ENCODE measurements at regions not wholly inside any gene's neighbourhood (a gene's known extent, or its start where the extent isn't known, plus 50 kb on each side); places are given as distances from the start of the nearest gene placed in this dataset.

DNA sequence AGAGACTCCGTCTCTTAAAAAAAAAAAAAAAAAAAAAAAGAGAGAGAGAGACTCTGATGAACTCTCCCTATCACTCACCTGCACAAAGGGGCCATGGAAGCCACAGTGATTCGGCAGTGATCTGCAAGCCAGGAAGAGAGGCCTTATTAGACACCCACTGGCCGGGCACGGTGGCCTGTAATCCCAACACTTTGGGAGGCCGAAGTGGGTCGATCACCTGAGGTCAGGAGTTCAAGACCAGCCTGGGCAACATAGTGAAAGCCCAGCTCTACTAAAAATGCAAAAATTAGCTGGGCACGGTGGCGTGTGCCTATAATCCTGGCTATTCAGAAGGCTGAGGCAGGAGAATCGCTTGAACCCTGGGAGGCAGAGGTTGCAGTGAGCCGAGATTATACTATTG lies 198.5 kb upstream of the WSCD1 start:
- TF ChIP-seq, protein P1, sequence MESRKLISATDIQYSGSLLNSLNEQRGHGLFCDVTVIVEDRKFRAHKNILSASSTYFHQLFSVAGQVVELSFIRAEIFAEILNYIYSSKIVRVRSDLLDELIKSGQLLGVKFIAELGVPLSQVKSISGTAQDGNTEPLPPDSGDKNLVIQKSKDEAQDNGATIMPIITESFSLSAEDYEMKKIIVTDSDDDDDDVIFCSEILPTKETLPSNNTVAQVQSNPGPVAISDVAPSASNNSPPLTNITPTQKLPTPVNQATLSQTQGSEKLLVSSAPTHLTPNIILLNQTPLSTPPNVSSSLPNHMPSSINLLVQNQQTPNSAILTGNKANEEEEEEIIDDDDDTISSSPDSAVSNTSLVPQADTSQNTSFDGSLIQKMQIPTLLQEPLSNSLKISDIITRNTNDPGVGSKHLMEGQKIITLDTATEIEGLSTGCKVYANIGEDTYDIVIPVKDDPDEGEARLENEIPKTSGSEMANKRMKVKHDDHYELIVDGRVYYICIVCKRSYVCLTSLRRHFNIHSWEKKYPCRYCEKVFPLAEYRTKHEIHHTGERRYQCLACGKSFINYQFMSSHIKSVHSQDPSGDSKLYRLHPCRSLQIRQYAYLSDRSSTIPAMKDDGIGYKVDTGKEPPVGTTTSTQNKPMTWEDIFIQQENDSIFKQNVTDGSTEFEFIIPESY (IDR thresholded peaks at IDR 0.05) = no peak
- no peak for TF ChIP-seq TAF1 (conservative IDR thresholded peaks at IDR 0.05)
- TF ChIP-seq, protein P2, sequence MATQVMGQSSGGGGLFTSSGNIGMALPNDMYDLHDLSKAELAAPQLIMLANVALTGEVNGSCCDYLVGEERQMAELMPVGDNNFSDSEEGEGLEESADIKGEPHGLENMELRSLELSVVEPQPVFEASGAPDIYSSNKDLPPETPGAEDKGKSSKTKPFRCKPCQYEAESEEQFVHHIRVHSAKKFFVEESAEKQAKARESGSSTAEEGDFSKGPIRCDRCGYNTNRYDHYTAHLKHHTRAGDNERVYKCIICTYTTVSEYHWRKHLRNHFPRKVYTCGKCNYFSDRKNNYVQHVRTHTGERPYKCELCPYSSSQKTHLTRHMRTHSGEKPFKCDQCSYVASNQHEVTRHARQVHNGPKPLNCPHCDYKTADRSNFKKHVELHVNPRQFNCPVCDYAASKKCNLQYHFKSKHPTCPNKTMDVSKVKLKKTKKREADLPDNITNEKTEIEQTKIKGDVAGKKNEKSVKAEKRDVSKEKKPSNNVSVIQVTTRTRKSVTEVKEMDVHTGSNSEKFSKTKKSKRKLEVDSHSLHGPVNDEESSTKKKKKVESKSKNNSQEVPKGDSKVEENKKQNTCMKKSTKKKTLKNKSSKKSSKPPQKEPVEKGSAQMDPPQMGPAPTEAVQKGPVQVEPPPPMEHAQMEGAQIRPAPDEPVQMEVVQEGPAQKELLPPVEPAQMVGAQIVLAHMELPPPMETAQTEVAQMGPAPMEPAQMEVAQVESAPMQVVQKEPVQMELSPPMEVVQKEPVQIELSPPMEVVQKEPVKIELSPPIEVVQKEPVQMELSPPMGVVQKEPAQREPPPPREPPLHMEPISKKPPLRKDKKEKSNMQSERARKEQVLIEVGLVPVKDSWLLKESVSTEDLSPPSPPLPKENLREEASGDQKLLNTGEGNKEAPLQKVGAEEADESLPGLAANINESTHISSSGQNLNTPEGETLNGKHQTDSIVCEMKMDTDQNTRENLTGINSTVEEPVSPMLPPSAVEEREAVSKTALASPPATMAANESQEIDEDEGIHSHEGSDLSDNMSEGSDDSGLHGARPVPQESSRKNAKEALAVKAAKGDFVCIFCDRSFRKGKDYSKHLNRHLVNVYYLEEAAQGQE (IDR thresholded peaks at IDR 0.05) = no peak
- TF ChIP-seq, protein P3, sequence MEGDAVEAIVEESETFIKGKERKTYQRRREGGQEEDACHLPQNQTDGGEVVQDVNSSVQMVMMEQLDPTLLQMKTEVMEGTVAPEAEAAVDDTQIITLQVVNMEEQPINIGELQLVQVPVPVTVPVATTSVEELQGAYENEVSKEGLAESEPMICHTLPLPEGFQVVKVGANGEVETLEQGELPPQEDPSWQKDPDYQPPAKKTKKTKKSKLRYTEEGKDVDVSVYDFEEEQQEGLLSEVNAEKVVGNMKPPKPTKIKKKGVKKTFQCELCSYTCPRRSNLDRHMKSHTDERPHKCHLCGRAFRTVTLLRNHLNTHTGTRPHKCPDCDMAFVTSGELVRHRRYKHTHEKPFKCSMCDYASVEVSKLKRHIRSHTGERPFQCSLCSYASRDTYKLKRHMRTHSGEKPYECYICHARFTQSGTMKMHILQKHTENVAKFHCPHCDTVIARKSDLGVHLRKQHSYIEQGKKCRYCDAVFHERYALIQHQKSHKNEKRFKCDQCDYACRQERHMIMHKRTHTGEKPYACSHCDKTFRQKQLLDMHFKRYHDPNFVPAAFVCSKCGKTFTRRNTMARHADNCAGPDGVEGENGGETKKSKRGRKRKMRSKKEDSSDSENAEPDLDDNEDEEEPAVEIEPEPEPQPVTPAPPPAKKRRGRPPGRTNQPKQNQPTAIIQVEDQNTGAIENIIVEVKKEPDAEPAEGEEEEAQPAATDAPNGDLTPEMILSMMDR (IDR thresholded peaks at IDR 0.05; ENCODE audit: low read depth, low read length, missing input control) = no peak
- TF ChIP-seq, protein P4, sequence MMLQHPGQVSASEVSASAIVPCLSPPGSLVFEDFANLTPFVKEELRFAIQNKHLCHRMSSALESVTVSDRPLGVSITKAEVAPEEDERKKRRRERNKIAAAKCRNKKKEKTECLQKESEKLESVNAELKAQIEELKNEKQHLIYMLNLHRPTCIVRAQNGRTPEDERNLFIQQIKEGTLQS (IDR thresholded peaks at IDR 0.05) = no peak
- WGBS = 91% methylated on average over 10 of the region's 10 CpGs
- no peak overlapping the region for H3K27ac ChIP-seq (ENCODE audit: low read depth in 1 of 2, low read length in 2 of 2)
- H3K9ac ChIP-seq (ENCODE audit: low read depth in 1 of 2, low read length in 2 of 2) = no peak overlapping the region
- H3K36me3 ChIP-seq (ENCODE audit: control insufficient read depth in 4 of 4, insufficient read depth in 3 of 4, low read depth in 1 of 4, low read length in 3 of 4) = no peaks in the 10 kb centered on the region
- H3K27me3 ChIP-seq (ENCODE audit: control insufficient read depth in 4 of 4, insufficient read depth in 4 of 4, low read length in 3 of 4) = no peaks in the 10 kb centered on the region
- DNase-seq (ENCODE audit: low spot score) = no peak
- H3K4me1 ChIP-seq (ENCODE audit: control insufficient read depth in 4 of 4, insufficient read depth in 4 of 4, low read length in 3 of 4) = no peaks in the 10 kb centered on the region
- no peaks in the 10 kb centered on the region for H3K9me3 ChIP-seq (ENCODE audit: control insufficient read depth in 4 of 4, low read length in 3 of 4)
- no peak overlapping the region for H3K4me3 ChIP-seq (ENCODE audit: low read depth in 1 of 3, low read length in 3 of 3)

DNA sequence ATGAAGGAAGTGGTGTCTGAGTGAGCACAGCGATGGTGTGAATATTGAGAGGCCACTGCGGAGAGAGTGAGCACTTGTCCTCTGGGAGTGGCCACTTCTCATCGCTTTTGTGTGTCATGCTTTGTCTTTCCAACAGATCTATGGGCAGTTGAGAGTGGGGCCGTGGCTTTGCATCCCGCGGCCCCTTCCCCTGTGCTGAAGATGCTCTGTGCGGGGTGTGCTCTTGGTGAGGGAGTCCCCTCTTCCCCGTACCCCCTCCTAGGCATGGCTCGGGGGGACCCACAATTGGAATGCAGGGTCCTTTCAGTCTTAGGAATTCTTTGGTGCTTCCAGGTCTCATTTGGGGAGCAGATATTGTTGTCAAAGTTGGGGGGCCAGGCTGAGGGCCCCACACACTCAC lies 197.3 kb upstream of the WSCD1 start:
- no peak for TF ChIP-seq NR2F2 (IDR thresholded peaks at IDR 0.05)
- no peak for TF ChIP-seq HNF4A (conservative IDR thresholded peaks at IDR 0.05)
- no peak overlapping the region for H3K27ac ChIP-seq (ENCODE audit: low read depth in 1 of 2, low read length in 2 of 2)
- H3K36me3 ChIP-seq (ENCODE audit: control insufficient read depth in 4 of 4, insufficient read depth in 3 of 4, low read depth in 1 of 4, low read length in 3 of 4) = no peaks in the 10 kb centered on the region
- no peak overlapping the region for H3K9ac ChIP-seq (ENCODE audit: low read depth in 1 of 2, low read length in 2 of 2)
- H3K27me3 ChIP-seq (ENCODE audit: control insufficient read depth in 4 of 4, insufficient read depth in 4 of 4, low read length in 3 of 4) = no peaks in the 10 kb centered on the region
- H3K4me3 ChIP-seq (ENCODE audit: low read depth in 1 of 3, low read length in 3 of 3) = no peak overlapping the region
- no peak for DNase-seq (ENCODE audit: low spot score)
- peaks cover 0 to 2% (median under 1%) of the 10 kb centered on the region in 4 donors for H3K4me1 ChIP-seq (ENCODE audit: control insufficient read depth in 4 of 4, insufficient read depth in 4 of 4, low read length in 3 of 4)
- WGBS = 82% methylated on average over 9 of the region's 9 CpGs
- no peaks in the 10 kb centered on the region for H3K9me3 ChIP-seq (ENCODE audit: control insufficient read depth in 4 of 4, low read length in 3 of 4)

DNA sequence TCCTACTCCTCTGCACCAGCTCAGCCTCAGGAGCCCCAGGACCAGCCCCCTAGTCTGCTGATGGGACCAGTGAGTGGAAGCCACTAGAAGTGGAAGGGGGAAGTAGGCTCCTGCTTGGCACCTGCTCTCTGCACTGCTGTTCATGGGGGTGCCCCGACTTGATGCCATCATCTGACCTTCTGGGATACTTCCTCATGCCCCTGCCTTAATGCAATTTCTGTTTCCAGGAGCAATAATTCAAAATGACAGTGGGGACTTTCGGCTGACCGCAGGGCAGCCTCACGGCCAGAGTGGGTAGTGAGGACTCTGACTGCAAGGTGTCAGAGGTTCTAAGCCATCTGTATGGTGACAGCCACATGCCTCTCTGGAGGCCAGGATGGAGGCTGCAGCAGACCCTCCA lies 196.4 kb upstream of the WSCD1 start:
- WGBS = 70% methylated on average over 4 of the region's 4 CpGs
- no peaks in the 10 kb centered on the region for H3K27me3 ChIP-seq (ENCODE audit: control insufficient read depth in 4 of 4, insufficient read depth in 4 of 4, low read length in 3 of 4)
- no peak overlapping the region for H3K27ac ChIP-seq (ENCODE audit: low read depth in 1 of 2, low read length in 2 of 2)
- H3K4me1 ChIP-seq (ENCODE audit: control insufficient read depth in 4 of 4, insufficient read depth in 4 of 4, low read length in 3 of 4) = peaks cover 0 to 6% (median 3%) of the 10 kb centered on the region in 4 donors
- H3K9me3 ChIP-seq (ENCODE audit: control insufficient read depth in 4 of 4, low read length in 3 of 4) = no peaks in the 10 kb centered on the region
- H3K4me3 ChIP-seq (ENCODE audit: low read depth in 1 of 3, low read length in 3 of 3) = no peak overlapping the region
- TF ChIP-seq, protein P1 (IDR thresholded peaks at IDR 0.05) = no peak
- no peak for TF ChIP-seq HNF4A (conservative IDR thresholded peaks at IDR 0.05)
- TF ChIP-seq FOXA1 (IDR thresholded peaks at IDR 0.05) = no peak
- no peak for TF ChIP-seq JUND (IDR thresholded peaks at IDR 0.05)
- no peak for TF ChIP-seq FOXA2 (IDR thresholded peaks at IDR 0.05)
- no peak for TF ChIP-seq TAF1 (conservative IDR thresholded peaks at IDR 0.05)
- TF ChIP-seq, protein P4 (IDR thresholded peaks at IDR 0.05) = no peak
- TF ChIP-seq, protein P2 (IDR thresholded peaks at IDR 0.05) = no peak
- no peak for TF ChIP-seq EGR1 (IDR thresholded peaks at IDR 0.05; ENCODE audit: low read depth in 2 of 2)
- TF ChIP-seq HNF4G (IDR thresholded peaks at IDR 0.05) = no peak
- no peak for DNase-seq (ENCODE audit: low spot score)
- H3K9ac ChIP-seq (ENCODE audit: low read depth in 1 of 2, low read length in 2 of 2) = no peak overlapping the region
- no peaks in the 10 kb centered on the region for H3K36me3 ChIP-seq (ENCODE audit: control insufficient read depth in 4 of 4, insufficient read depth in 3 of 4, low read depth in 1 of 4, low read length in 3 of 4)
